Central memory CD8-positive, alpha-beta T cell (primary cell): ENCODE measurements at regions not wholly inside any gene's neighbourhood (a gene's known extent, or its start where the extent isn't known, plus 50 kb on each side); places are given as distances from the start of the nearest gene placed in this dataset.

Experiments used
- ATAC-seq: fragments of 150-1000 bp; cut with Tn5 transposase; replicated peaks from 2 replicates; pipeline ENCODE4 v1.10.0; 2022; ENCODE audit warnings: mild to moderate bottlenecking, moderate FRiP score, moderate number of reproducible peaks; ENCODE audit not compliant: poor library complexity, severe bottlenecking; ENCODE audit errors: extremely low read depth
- DNase-seq, 2 donors: peaks; one replicate each; pipeline ENCODE4 v3.0.0; 2021; ENCODE audit warnings: low spot score in 2 of 2
- H3K27ac Mint-ChIP-seq: one replicate; pipeline ENCODE4 v1.8.0; 2022; ENCODE audit warnings: low read depth, mild to moderate bottlenecking, moderate library complexity, mixed read lengths
- H3K27me3 Mint-ChIP-seq: one replicate; pipeline ENCODE4 v1.8.0; 2022; ENCODE audit warnings: mixed read lengths
- H3K36me3 Mint-ChIP-seq: one replicate; pipeline ENCODE4 v1.8.0; 2022; ENCODE audit warnings: mild to moderate bottlenecking, moderate library complexity, mixed read lengths; ENCODE audit not compliant: insufficient read depth
- H3K4me1 Mint-ChIP-seq: one replicate; pipeline ENCODE4 v1.8.0; 2022; ENCODE audit warnings: mixed read lengths
- H3K4me3 Mint-ChIP-seq: one replicate; pipeline ENCODE4 v1.8.0; 2022; ENCODE audit warnings: mild to moderate bottlenecking, moderate library complexity, mixed read lengths
- H3K9me3 Mint-ChIP-seq: one replicate; pipeline ENCODE4 v1.8.0; 2022; ENCODE audit warnings: mixed read lengths

GRCh38 chr2:200247494-200247893, 59.0 kb upstream of the SPATS2L start:
- ATAC-seq, result no peak
- no peak overlapping the region for H3K4me3 Mint-ChIP-seq
- H3K27ac Mint-ChIP-seq, result no peak overlapping the region
- H3K27me3 Mint-ChIP-seq, result peaks cover 20% of the 10 kb centered on the region
- H3K9me3 Mint-ChIP-seq, result no peaks in the 10 kb centered on the region
- H3K36me3 Mint-ChIP-seq, result no peaks in the 10 kb centered on the region
- H3K4me1 Mint-ChIP-seq, result no peaks in the 10 kb centered on the region
- no peak for DNase-seq

- Mint-ChIP-seq H3K27ac (no peak overlapping the region), H3K9me3 (no peaks in the 10 kb centered on the region), H3K36me3 (no peaks in the 10 kb centered on the region), H3K27me3 (peaks cover 43% of the 10 kb centered on the region), H3K4me3 (no peak overlapping the region), H3K4me1 (no peaks in the 10 kb centered on the region)
- DNase-seq, result no peak
- no peak for ATAC-seq
Measured at GRCh38 chr2:200252265-200253067, 54.0 kb upstream of the SPATS2L start.

- Mint-ChIP-seq H3K36me3 (no peaks in the 10 kb centered on the region), H3K27me3 (peaks cover 31% of the 10 kb centered on the region), H3K27ac (no peak overlapping the region), H3K9me3 (no peaks in the 10 kb centered on the region), H3K4me3 (no peak overlapping the region), H3K4me1 (no peaks in the 10 kb centered on the region)
- DNase-seq (no peak), ATAC-seq (no peak)
Measured at GRCh38 chr2:200253639-200254038, 52.9 kb upstream of the SPATS2L start.

GRCh38 chr2:200254773-200255172, 51.7 kb upstream of the SPATS2L start:
- ATAC-seq, result no peak
- Mint-ChIP-seq H3K9me3 (no peaks in the 10 kb centered on the region), H3K27me3 (peaks cover 29% of the 10 kb centered on the region), H3K36me3 (no peaks in the 10 kb centered on the region), H3K4me3 (no peak overlapping the region), H3K4me1 (no peaks in the 10 kb centered on the region), H3K27ac (no peak overlapping the region)
- no peak for DNase-seq

- H3K27ac Mint-ChIP-seq, result no peak overlapping the region
- no peak for DNase-seq
- no peaks in the 10 kb centered on the region for H3K4me1 Mint-ChIP-seq
- no peaks in the 10 kb centered on the region for H3K9me3 Mint-ChIP-seq
- H3K4me3 Mint-ChIP-seq, result no peak overlapping the region
- H3K36me3 Mint-ChIP-seq, result no peaks in the 10 kb centered on the region
- ATAC-seq, result no peak
- peaks cover 29% of the 10 kb centered on the region for H3K27me3 Mint-ChIP-seq
Measured at GRCh38 chr2:200255549-200255948, 50.9 kb upstream of the SPATS2L start.
